Mesodermal cell (in vitro differentiated cells): ENCODE measurements at regions not wholly inside any gene's neighbourhood (a gene's known extent, or its start where the extent isn't known, plus 50 kb on each side); places are given as distances from the start of the nearest gene placed in this dataset.

Experiments
- H3K27ac ChIP-seq: 2 replicates; pipeline ENCODE4 v1.7.0; 2013; ENCODE audit warnings: mild to moderate bottlenecking, low read depth, low read length, moderate library complexity; ENCODE audit not compliant: severe bottlenecking
- H3K36me3 ChIP-seq: 2 replicates; pipeline ENCODE4 v1.7.1; 2013; ENCODE audit warnings: mild to moderate bottlenecking, low read length, moderate library complexity; ENCODE audit not compliant: control insufficient read depth, insufficient read depth
- H3K4me1 ChIP-seq: one replicate; pipeline ENCODE4 v1.7.1; 2013; ENCODE audit warnings: mild to moderate bottlenecking, low read length; ENCODE audit not compliant: insufficient read depth, control insufficient read depth, poor library complexity, severe bottlenecking
- H3K4me3 ChIP-seq: 2 replicates; pipeline ENCODE4 v1.7.0; 2013; ENCODE audit warnings: low read length, control low read depth, mild to moderate bottlenecking; ENCODE audit not compliant: insufficient read depth, poor library complexity, severe bottlenecking; ENCODE audit errors: extremely low read depth
- H3K9me3 ChIP-seq: 2 replicates; pipeline ENCODE4 v1.7.1; 2013; ENCODE audit warnings: mild to moderate bottlenecking, low read length, moderate library complexity; ENCODE audit not compliant: control insufficient read depth
- WGBS, 2 experiments: methylation state at CpG; one replicate each; pipeline ENCODE4 v1.1.5; 2013; ENCODE audit warnings: missing lambda C conversion rate in 2 of 2; ENCODE audit not compliant: insufficient coverage in 2 of 2; 5-methylcytosine and 5-hydroxymethylcytosine counted together

DNA sequence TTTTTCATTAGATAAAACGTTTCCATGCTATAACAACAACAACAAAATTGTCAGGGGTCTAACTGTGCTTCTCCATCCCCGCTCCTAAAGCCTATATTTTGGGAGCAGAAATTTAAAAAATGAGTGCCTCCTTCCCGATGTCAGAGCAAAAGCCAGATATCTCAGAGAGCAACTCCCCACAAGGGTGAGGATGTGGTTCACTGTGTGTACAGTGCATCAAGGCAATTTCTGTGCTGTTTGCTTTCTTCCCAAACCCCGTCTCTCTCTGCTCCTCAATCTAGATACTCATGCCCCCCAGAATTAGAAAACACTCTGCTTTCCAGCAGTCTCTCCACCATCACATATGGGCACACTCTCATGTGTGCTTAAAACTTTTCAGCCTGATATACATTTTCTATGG lies 76.7 kb upstream of the MBNL1 start:
- Histone ChIP-seq H3K4me3 (no peak overlapping the region), H3K36me3 (no peaks in the 10 kb centered on the region), H3K27ac (no peak overlapping the region), H3K9me3 (no peaks in the 10 kb centered on the region), H3K4me1 (no peaks in the 10 kb centered on the region)
- WGBS, 2 experiments = 91 to 100% methylated on average over 1 to 2 of the region's 4 CpGs

DNA sequence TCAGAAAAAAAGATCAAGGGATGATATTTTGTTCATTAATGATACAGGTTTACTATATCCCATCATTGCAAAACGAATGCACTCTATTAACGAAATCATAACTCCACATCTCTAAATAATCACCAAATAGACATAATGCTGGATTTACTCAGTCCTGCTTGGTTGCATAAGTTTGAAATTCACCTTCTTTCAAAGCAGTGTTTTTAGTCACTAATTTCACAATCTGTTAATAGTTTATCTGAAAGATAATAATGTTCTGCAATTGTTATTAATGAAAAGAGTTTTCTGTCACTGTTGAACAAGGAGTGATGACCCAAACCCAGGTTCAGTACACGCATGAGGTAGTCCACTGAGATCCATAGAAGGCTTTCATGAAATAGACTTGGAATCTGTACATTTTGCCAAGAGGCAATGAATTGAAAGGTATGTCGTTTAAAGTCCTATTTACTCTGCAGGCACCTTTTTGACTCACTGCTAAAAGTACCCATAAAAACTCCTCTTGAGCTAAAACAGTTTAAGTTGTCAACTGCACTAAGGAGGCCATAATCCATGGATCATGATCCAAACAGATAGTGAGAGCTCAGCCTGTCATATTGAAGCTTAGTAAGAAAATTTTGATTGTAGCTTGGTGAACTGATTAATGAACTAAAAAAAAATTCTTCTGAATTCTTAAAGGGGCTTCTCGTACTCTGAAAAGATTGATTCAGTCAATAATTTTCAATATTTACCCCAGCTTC lies 75.6 kb upstream of the MBNL1 start:
- H3K4me3 ChIP-seq = no peak overlapping the region

DNA sequence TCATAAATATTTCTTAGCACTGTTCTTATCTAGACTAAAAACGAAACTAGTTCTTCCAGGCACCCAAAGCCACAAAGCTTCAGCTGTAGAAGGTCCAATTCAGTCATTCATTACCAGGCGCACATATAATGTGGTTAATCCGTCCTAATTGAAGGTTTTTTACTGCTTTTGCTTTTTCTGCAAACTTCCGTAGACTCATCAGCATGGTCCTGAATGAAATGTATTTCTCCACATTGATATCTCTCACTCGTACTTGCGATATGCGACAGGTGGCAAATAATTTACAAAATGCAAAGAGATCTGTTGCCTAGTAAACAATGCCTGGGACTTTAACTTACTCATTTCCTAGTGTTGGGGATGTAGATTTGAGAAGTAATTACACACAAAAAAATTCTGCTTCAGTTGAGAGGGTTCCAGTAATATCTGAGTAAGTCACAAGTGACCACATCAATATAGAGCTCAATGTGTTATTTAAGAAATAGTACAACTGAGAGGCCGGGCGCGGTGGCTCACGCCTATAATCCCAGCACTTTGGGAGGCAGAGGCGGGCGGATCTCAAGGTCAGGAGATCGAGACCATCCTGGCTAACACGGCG lies 75.0 kb upstream of the MBNL1 start:
- Histone ChIP-seq H3K4me3 (no peak overlapping the region), H3K4me1 (no peaks in the 10 kb centered on the region), H3K9me3 (no peaks in the 10 kb centered on the region), H3K27ac (no peak overlapping the region), H3K36me3 (no peaks in the 10 kb centered on the region)
- WGBS, 2 experiments = 94 to 100% methylated on average over 4 to 12 of the region's 16 CpGs

More for the DNA sequence above, 75.6 kb upstream of the MBNL1 start:
- no peaks in the 10 kb centered on the region for H3K36me3 ChIP-seq
- no peak overlapping the region for H3K27ac ChIP-seq
- 79 to 100% methylated on average over 1 to 2 of the region's 5 CpGs for WGBS, 2 experiments
- no peaks in the 10 kb centered on the region for H3K4me1 ChIP-seq
- H3K9me3 ChIP-seq = no peaks in the 10 kb centered on the region

DNA sequence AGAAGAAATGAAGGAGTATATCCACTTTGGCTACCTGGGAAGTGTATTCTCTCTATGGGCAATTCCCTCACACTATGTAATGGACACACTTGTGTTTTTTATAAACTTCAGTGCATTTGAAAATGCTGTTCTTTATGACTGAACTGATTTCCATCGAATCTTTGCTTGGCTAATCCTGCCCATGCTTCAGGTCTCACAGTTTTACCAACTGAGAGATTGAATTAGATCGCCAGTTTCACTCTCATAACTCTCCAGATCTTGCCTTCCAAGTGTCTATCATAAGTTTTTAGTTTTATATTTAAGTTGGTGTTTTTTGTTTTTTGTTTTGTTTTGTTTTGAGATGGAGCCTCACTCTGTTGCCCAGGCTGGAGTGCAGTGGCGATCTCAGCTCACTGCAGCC lies 73.5 kb upstream of the MBNL1 start:
- WGBS, 2 experiments = 83 to 100% methylated on average over 1 to 2 of the region's 3 CpGs
- H3K4me3 ChIP-seq = no peak overlapping the region
- H3K9me3 ChIP-seq = no peaks in the 10 kb centered on the region
- no peak overlapping the region for H3K27ac ChIP-seq
- H3K4me1 ChIP-seq = no peaks in the 10 kb centered on the region
- H3K36me3 ChIP-seq = no peaks in the 10 kb centered on the region

DNA sequence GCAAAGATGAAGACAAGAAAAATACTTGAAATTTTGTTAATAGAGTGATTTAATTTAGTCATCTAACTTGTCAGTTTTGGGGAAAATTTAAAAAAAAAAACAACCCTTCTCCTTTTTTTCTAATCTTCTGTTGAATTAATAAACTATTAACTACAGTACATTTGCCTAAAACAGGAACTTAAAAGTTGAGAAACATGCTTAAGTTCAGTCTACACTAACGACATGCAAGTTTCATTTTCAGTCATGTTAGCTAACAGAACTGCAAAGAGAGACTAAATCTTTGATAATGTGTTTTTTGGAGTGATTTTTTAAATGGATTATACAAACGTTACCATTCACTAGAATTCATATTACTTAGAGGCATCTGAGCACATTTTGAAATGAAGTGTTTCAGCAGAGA lies 71.9 kb upstream of the MBNL1 start:
- 100% methylated on average over 1 of the region's 2 CpGs; no CpG with 5 or more reads in 1 of the 2 experiments for WGBS, 2 experiments
- no peak overlapping the region for H3K4me3 ChIP-seq

DNA sequence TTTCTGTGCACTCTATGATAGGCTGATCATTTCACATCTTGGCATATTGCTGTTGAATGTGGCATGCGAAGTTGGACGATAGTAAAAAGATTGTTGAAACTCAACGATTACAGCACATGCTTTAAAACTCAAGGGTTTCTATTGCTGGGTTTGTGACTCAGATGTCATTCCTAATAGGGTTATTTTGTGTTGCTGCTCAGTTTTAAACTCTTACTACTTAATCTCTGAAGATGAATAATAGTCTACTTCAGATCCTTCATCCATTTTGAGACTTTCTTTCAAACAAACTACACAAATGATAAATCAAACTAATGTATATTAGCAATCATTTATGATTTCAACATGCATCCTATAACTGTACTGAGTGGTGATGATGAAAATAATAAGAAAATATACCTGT lies 71.3 kb upstream of the MBNL1 start:
- H3K4me1 ChIP-seq = peaks cover 3% of the 10 kb centered on the region
- H3K4me3 ChIP-seq = no peak overlapping the region
- WGBS, 2 experiments = 94% methylated on average over 3 of the region's 3 CpGs; no CpG with 5 or more reads in 1 of the 2 experiments
- no peaks in the 10 kb centered on the region for H3K9me3 ChIP-seq
- no peaks in the 10 kb centered on the region for H3K36me3 ChIP-seq
- no peak overlapping the region for H3K27ac ChIP-seq

More for the DNA sequence above, 71.9 kb upstream of the MBNL1 start:
- Histone ChIP-seq H3K9me3 (no peaks in the 10 kb centered on the region), H3K36me3 (no peaks in the 10 kb centered on the region), H3K4me1 (peaks cover 3% of the 10 kb centered on the region), H3K27ac (no peak overlapping the region)

DNA sequence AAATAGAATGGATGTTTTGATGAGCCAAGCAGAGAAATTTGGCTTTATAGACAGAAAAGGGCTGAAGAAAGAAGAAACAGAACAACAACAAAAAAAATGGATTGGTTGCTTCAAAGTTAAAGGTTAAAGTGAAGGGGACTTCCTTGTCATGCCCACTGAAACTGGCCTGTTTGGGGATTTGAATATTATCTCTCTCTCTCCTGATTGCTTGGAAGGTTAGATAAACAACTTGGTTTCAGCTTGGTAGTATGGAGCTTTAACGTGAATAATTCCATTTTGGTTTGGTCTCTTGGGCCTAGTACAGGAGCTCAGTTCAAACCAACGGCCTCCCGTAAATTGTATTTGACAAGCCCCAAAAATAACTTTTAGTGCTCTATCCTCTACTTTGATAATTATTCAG lies 70.8 kb upstream of the MBNL1 start:
- Histone ChIP-seq H3K4me1 (peaks cover 3% of the 10 kb centered on the region), H3K4me3 (no peak overlapping the region), H3K36me3 (no peaks in the 10 kb centered on the region), H3K9me3 (no peaks in the 10 kb centered on the region), H3K27ac (no peak overlapping the region)
- 93% methylated on average over 2 of the region's 3 CpGs; no CpG with 5 or more reads in 1 of the 2 experiments for WGBS, 2 experiments

DNA sequence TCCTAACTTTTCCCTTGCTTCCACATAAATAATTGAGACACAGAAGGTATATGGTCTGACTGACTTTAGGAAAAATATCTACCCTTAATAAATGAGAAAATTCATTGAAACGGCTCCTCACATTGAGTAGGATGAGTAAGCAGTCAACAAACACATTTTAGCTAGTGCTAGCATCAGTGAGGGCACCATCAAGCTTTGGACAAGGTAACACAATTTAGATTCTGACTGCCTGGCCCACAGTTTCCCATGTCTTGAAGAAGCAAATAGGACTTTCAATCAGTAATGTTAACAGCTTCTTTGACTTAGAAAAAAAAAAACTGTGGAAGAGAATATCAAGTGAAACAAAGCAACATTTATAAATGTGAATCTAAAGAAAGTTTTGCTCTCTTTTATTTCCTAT lies 70.1 kb upstream of the MBNL1 start:
- no peak overlapping the region for H3K27ac ChIP-seq
- H3K4me3 ChIP-seq = no peak overlapping the region
- no peaks in the 10 kb centered on the region for H3K36me3 ChIP-seq
- no peaks in the 10 kb centered on the region for H3K9me3 ChIP-seq
- no CpG with 5 or more reads among the region's 1 CpG for WGBS, 2 experiments
- peaks cover 3% of the 10 kb centered on the region for H3K4me1 ChIP-seq

DNA sequence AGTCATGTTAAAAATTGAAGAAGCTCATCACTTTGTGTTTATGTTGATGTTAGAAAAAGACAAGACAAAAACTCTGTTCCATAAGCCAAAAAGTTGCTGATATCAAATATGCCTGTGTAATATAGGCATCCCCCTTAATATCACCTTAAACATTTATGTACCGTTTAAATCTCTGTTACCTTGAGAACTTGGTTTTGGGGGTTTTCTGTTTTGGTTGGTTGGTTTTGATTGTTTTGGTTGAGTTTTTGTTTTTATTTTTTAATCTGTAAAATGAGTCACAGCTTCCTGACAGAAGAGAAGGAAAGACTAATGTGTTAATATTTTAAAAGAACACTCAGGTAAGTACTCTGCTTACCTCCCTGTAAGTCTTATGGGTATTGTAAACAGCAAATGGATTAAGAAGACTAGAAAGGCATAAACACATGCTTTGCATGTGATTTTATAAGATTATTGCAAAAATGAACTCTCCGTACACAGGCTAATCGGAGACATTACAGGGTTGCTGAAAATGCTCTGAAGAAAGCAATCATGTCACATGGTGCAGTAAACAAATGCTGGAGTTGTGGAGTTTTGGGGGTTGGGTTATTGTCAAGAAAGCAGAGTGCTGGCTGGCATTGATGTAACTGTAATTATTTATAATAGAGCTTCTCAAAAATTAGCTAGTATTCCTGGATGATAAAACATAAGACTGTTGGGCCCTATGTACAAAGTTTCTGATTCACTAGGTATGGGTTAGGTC lies 69.5 kb upstream of the MBNL1 start:
- 95 to 96% methylated on average over 2 of the region's 3 CpGs for WGBS, 2 experiments

DNA sequence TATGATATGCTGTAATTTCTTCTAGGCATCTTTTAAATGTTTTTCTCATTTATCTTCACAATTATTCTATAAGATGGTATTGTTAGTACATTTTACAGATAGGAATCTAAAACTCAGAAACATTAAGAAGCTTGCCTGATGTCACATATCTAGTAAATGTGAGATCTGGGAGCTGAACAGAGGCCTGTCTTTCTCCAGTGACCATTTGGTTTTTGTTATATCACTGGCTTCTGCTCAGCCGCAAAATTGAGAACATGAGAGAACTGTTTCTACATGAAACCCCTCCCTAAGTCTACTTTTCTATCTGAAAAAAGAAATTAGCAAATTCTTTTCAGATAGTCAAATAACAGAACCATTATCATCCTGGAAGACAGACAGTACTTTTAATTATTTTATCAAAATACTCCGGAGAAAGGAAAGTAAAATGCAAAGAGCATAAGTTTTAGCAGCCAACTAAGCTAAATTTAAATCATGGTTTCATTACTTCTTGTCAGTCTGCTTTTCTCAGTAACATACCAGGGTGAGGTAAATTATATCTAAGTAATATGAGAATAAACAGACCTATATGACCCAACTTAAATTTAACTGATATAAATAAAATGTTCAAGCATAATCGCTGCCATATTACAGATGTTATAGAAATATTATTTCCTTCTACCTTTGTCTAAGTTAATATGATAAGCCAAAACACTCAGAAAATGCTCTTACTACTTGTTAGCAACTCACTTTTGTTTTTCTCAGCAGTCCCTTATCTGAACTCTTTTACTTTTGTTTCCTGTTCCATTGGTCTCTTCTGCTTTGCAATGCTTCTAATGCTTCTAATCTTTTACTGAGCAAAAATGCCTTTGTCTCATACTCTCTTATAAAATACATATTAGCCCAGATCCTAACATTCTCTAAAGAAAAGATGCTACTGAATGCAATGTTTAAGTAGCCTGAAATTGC lies 68.0 kb upstream of the MBNL1 start:
- Histone ChIP-seq H3K4me3 (no peak overlapping the region), H3K4me1 (peaks cover 3% of the 10 kb centered on the region), H3K9me3 (no peaks in the 10 kb centered on the region), H3K27ac (no peak overlapping the region), H3K36me3 (no peaks in the 10 kb centered on the region)
- WGBS, 2 experiments = no CpG with 5 or more reads among the region's 3 CpGs

More for the DNA sequence above, 69.5 kb upstream of the MBNL1 start:
- peaks cover 3% of the 10 kb centered on the region for H3K4me1 ChIP-seq
- no peak overlapping the region for H3K27ac ChIP-seq
- H3K36me3 ChIP-seq = no peaks in the 10 kb centered on the region
- no peak overlapping the region for H3K4me3 ChIP-seq
- H3K9me3 ChIP-seq = no peaks in the 10 kb centered on the region
